Activated CD8-positive, alpha-beta T cell treated with anti-CD3 and anti-CD28 coated beads for 36 hours (primary cell): ENCODE measurements at regions not wholly inside any gene's neighbourhood (a gene's known extent, or its start where the extent isn't known, plus 50 kb on each side); places are given as distances from the start of the nearest gene placed in this dataset.

Source experiments
- ATAC-seq: fragments of 200-7000 bp; cut with Tn5 transposase; one replicate; pipeline ENCODE4 v1.10.0; 2021; ENCODE audit warnings: mild to moderate bottlenecking, moderate library complexity
- CTCF ChIA-PET: fragments of 350-600 bp; sonication (Branson Sonifier 250); formaldehyde crosslinking; loops from one replicate; lab custom pipeline; 2021; ENCODE audit warnings: antibody characterized with exemption; lab: Charles Lee
- POLR2A ChIA-PET: fragments of 350-600 bp; sonication (Branson Sonifier 250); formaldehyde crosslinking; loops from one replicate; lab custom pipeline; 2021; ENCODE audit warnings: antibody characterized with exemption; lab: Charles Lee
- DNase-seq: peaks from one replicate; pipeline ENCODE4 v3.0.0-alpha.2; 2020
- H3K27ac Mint-ChIP-seq: one replicate; pipeline ENCODE4 v1.8.0; 2021; ENCODE audit warnings: mild to moderate bottlenecking, mixed read lengths
- H3K27me3 Mint-ChIP-seq: one replicate; pipeline ENCODE4 v1.8.0; 2021; ENCODE audit warnings: mixed read lengths
- H3K36me3 Mint-ChIP-seq: one replicate; pipeline ENCODE4 v1.8.0; 2021; ENCODE audit warnings: low read depth, mixed read lengths
- H3K4me1 Mint-ChIP-seq: one replicate; pipeline ENCODE4 v1.8.0; 2021; ENCODE audit warnings: low read depth, mixed read lengths
- H3K4me3 Mint-ChIP-seq: one replicate; pipeline ENCODE4 v1.8.0; 2021; ENCODE audit warnings: mild to moderate bottlenecking, moderate library complexity, mixed read lengths
- H3K9me3 Mint-ChIP-seq: one replicate; pipeline ENCODE4 v1.8.0; 2021; ENCODE audit warnings: mixed read lengths
- CTCF ChIP-seq: fragments of 200-600 bp; IDR thresholded peaks from one replicate; pipeline ENCODE4 v1.8.0; 2022; ENCODE audit warnings: antibody characterized with exemption, mild to moderate bottlenecking
- intact Hi-C: fragments of 100-400 bp; cut with micrococcal nuclease; formaldehyde crosslinking; loops from one replicate; pipeline ENCODE4 v1.10.0; 2022

- Mint-ChIP-seq H3K4me1 (peaks cover 6% of the 10 kb centered on the region), H3K4me3 (no peak overlapping the region), H3K9me3 (no peaks in the 10 kb centered on the region), H3K27me3 (peaks cover 2% of the 10 kb centered on the region), H3K36me3 (no peaks in the 10 kb centered on the region), H3K27ac (no peak overlapping the region)
- ATAC-seq: no peak
- no peak for TF ChIP-seq CTCF
- ChIA-PET CTCF (no interaction called here), POLR2A (no interaction called here)
- no peak for DNase-seq
- intact Hi-C loops: no loop called here
Measured at GRCh38 chr13:44133626-44134025, 240.0 kb upstream of the SERP2 start.

DNA sequence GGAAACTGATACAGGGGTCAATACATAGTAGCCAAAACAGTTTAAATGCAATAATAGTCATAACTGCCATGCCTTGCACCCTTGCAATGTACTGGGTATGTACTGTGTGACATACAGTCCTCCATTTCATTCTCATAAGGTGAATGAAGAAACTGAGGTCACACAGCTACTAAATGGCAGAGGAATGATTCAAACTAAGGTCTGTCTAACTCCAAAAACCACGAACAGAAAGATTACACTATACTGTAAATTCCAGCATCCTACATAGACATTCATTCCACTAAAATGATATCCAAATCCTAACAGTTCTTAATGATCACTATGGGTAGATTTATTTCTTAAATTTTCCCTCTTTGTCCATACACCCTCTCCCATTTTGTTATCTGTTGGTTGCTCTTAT is 238.1 kb upstream of the SERP2 start:
- TF ChIP-seq CTCF: no peak
- CTCF ChIA-PET: no interaction called here
- Mint-ChIP-seq H3K9me3 (no peaks in the 10 kb centered on the region), H3K27me3 (no peaks in the 10 kb centered on the region), H3K36me3 (no peaks in the 10 kb centered on the region), H3K4me1 (peaks cover 6% of the 10 kb centered on the region), H3K27ac (no peak overlapping the region), H3K4me3 (no peak overlapping the region)
- intact Hi-C loops: no loop called here
- DNase-seq: no peak
- POLR2A ChIA-PET: interaction anchor here (0.5 kb wide), 1 partner anchor 285 kb away, joined by 3 read pairs; no protein-coding TSS in a partner anchor
- ATAC-seq: no peak

DNA sequence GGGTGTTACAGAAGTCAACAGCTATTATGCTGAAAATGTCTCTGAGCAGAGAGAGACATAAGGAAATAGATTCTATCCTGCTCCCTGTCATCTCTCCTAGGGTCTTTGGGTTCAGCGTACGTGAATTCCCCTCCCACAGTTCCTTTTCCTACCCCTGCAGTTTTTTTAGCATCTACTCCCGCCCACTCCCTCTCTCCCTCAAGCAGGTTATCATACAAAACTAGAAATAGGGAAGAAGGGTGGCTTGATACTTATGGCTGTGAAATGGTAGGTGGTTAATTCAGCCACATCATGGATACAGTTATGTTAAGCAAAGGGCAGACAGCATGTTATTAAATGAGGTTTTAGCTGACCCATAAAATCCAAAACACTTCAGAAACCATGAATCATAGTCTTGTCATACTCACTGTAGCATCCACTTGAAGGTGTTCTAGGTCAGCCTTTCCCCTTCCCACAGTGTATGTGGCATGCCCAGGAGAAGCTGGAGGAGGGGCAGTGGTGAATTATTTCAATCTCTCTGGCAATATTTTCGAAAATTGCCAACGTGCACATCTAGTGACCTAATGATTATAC is 236.8 kb upstream of the SERP2 start:
- H3K36me3 Mint-ChIP-seq: no peaks in the 10 kb centered on the region
- ChIA-PET CTCF (no interaction called here), POLR2A (no interaction called here)
- ATAC-seq (no peak), DNase-seq (no peak)
- peaks cover 14% of the 10 kb centered on the region for H3K4me1 Mint-ChIP-seq
- intact Hi-C loops: no loop called here
- TF ChIP-seq CTCF: no peak
- no peaks in the 10 kb centered on the region for H3K27me3 Mint-ChIP-seq
- H3K9me3 Mint-ChIP-seq: no peaks in the 10 kb centered on the region
- no peak overlapping the region for H3K27ac Mint-ChIP-seq
- no peak overlapping the region for H3K4me3 Mint-ChIP-seq

GRCh38 chr13:44137466-44137865 is 236.2 kb upstream of the SERP2 start:
- intact Hi-C loops: no loop called here
- Mint-ChIP-seq H3K4me1 (peaks cover 17% of the 10 kb centered on the region), H3K27ac (no peak overlapping the region), H3K36me3 (no peaks in the 10 kb centered on the region), H3K4me3 (no peak overlapping the region), H3K9me3 (no peaks in the 10 kb centered on the region), H3K27me3 (peaks cover 2% of the 10 kb centered on the region)
- POLR2A ChIA-PET: no interaction called here
- CTCF ChIA-PET: no interaction called here
- no peak for DNase-seq
- no peak for TF ChIP-seq CTCF
- ATAC-seq: no peak

DNA sequence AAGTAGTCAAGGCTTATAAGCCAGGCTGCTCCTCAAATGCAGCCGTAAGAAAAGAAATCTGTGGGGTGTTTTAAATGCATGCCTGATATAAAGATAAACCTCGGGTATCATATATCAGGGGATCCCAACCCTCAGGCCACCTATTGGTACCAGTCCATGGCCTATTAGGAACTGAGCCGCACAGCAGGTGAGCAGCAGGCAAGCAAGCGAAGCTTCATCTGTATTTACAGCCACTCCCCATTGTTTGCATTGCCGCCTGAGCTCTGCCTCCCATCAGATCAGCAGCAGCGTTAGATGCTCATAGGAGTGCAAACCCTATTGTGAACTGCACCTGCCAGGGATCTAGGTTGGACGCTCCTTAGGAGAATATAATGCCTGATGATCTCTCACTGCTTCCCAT is 233.5 kb upstream of the SERP2 start:
- no peak overlapping the region for H3K4me3 Mint-ChIP-seq
- TF ChIP-seq CTCF: no peak
- no peak for ATAC-seq

More for the DNA sequence above, 233.5 kb upstream of the SERP2 start:
- CTCF ChIA-PET: no interaction called here
- peaks cover 2% of the 10 kb centered on the region for H3K27me3 Mint-ChIP-seq
- intact Hi-C loops: loop anchor here (5.0 kb wide), 1 partner anchor 297 kb away; no protein-coding TSS in a partner anchor
- H3K27ac Mint-ChIP-seq: no peak overlapping the region
- H3K9me3 Mint-ChIP-seq: no peaks in the 10 kb centered on the region
- peaks cover 20% of the 10 kb centered on the region for H3K4me1 Mint-ChIP-seq
- no peak for DNase-seq
- POLR2A ChIA-PET: no interaction called here
- H3K36me3 Mint-ChIP-seq: no peaks in the 10 kb centered on the region
